HT-29 (cell line): ENCODE measurements at regions not wholly inside any gene's neighbourhood (a gene's known extent, or its start where the extent isn't known, plus 50 kb on each side); places are given as distances from the start of the nearest gene placed in this dataset.

Experiments used
- DNase-seq: peaks from one replicate; pipeline ENCODE4 v3.0.0-alpha.2; 2015; ENCODE audit warnings: low spot score

- DNase-seq, result no peak
Observed at GRCh38 chr4:55175779-55176231, 50.4 kb upstream of the KDR start.

GRCh38 chr4:55176497-55176896, 51.1 kb upstream of the KDR start:
- no peak for DNase-seq

GRCh38 chr4:55177461-55177860, 52.1 kb upstream of the KDR start:
- no peak for DNase-seq

- DNase-seq, result no peak
Observed at GRCh38 chr4:55178226-55179005, 53.0 kb upstream of the KDR start.

- DNase-seq, result no peak
Observed at GRCh38 chr4:55181010-55182005, 55.9 kb upstream of the KDR start.

GRCh38 chr4:55183926-55184599, 58.7 kb upstream of the KDR start:
- DNase-seq, result no peak

- peak; percentile 83 for DNase-seq
Observed at GRCh38 chr4:55184600-55185523, 59.5 kb upstream of the KDR start.

GRCh38 chr4:55186123-55186522, 60.7 kb upstream of the KDR start:
- DNase-seq, result peak; percentile 20

GRCh38 chr4:55186700-55187099, 61.3 kb upstream of the KDR start:
- no peak for DNase-seq

- DNase-seq, result no peak
Observed at GRCh38 chr4:55214172-55214571, 88.8 kb upstream of the KDR start.

GRCh38 chr4:55215087-55215486, 89.7 kb upstream of the KDR start:
- DNase-seq, result no peak

GRCh38 chr4:55216863-55217635, 91.7 kb upstream of the KDR start:
- no peak for DNase-seq

GRCh38 chr4:55218041-55218440, 92.6 kb upstream of the KDR start:
- DNase-seq, result no peak

- DNase-seq, result no peak
Observed at GRCh38 chr4:55237839-55238238, 108.2 kb upstream of the SRD5A3 start.

GRCh38 chr4:55238407-55238806, 107.6 kb upstream of the SRD5A3 start:
- DNase-seq, result no peak

GRCh38 chr4:55241461-55241860, 104.6 kb upstream of the SRD5A3 start:
- no peak for DNase-seq

- DNase-seq, result no peak
Observed at GRCh38 chr4:55242506-55242905, 103.5 kb upstream of the SRD5A3 start.

GRCh38 chr4:55247521-55247920, 98.5 kb upstream of the SRD5A3 start:
- DNase-seq, result no peak

- DNase-seq, result no peak
Observed at GRCh38 chr4:55248756-55249155, 97.3 kb upstream of the SRD5A3 start.

GRCh38 chr4:55249476-55249875, 96.6 kb upstream of the SRD5A3 start:
- DNase-seq, result no peak
